Fibroblast of villous mesenchyme (primary cell): ENCODE measurements at regions not wholly inside any gene's neighbourhood (a gene's known extent, or its start where the extent isn't known, plus 50 kb on each side); places are given as distances from the start of the nearest gene placed in this dataset.

Source experiments
- DNase-seq: peaks from one replicate; pipeline ENCODE4 v3.0.0-alpha.2; 2010; ENCODE audit warnings: low read depth
- H3K4me3 ChIP-seq: 2 replicates; pipeline ENCODE4 v1.5.1; 2011; ENCODE audit warnings: low read depth, mild to moderate bottlenecking, low read length
- TF ChIP-seq, protein P1 (sequence below): IDR thresholded peaks from 2 replicates; pipeline ENCODE4 v1.5.1; 2012; ENCODE audit warnings: low read depth, mild to moderate bottlenecking, low read length; ENCODE audit not compliant: insufficient read depth

DNA sequence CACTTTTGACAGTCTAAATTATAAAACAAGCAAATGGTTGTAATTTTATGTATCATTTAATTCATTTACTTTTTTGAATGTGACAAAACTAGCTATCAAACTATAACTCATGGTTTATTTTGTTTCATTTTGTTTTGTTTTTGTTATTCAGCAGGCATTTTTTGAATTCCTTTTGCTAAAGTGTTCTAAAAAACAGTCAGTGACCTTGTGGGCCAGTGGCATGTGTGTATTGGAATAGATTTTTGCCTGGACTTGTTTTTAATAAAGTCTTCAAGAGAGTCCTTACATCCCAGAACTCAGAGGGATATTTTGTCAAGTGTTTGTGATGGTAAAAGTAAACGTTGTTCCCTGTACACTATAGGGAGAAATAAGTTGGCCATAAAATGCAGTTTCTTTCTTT is 369.7 kb upstream of the SYT1 start:
- H3K4me3 ChIP-seq, result no peak overlapping the region
- DNase-seq, result peak; percentile 49
- TF ChIP-seq, protein P1, sequence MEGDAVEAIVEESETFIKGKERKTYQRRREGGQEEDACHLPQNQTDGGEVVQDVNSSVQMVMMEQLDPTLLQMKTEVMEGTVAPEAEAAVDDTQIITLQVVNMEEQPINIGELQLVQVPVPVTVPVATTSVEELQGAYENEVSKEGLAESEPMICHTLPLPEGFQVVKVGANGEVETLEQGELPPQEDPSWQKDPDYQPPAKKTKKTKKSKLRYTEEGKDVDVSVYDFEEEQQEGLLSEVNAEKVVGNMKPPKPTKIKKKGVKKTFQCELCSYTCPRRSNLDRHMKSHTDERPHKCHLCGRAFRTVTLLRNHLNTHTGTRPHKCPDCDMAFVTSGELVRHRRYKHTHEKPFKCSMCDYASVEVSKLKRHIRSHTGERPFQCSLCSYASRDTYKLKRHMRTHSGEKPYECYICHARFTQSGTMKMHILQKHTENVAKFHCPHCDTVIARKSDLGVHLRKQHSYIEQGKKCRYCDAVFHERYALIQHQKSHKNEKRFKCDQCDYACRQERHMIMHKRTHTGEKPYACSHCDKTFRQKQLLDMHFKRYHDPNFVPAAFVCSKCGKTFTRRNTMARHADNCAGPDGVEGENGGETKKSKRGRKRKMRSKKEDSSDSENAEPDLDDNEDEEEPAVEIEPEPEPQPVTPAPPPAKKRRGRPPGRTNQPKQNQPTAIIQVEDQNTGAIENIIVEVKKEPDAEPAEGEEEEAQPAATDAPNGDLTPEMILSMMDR, result no peak

DNA sequence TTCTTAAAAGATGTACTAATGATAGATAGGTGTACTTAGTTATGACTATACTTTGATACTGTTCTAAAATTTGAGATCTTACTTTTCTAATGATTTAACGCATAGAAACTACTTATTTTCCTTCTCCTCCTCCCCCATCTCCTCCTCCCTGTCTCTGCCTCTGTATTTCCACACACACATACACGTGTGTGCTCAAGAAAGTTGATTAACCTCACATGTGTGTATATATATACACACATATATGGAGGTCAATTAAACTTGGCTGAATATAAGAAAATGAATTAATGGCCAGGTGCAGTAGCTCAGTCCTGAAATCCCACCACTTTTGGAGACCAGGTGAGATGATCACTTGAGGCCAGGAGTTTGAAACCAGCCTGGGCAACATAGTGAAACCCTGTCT is 362.7 kb upstream of the SYT1 start:
- TF ChIP-seq, protein P1, result no peak
- no peak overlapping the region for H3K4me3 ChIP-seq
- no peak for DNase-seq

DNA sequence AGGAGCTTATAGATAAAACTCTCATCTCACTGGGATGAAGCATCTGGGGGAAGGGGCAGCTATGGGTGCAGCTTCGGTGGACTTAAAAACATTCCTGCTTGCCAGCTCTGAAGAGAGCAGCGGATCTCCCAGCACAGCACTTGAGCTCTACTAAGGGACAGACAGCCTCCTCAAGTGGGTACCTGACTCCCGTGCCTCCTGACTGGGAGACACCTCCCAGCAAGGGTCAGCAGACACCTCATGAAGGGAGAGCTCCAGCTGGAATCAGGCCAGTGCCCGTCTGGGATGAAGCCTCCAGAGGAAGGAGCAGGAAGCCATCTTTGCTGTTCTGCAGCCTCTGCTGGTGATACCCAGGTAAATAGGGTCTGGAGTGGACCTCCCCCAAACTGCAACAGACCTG is 345.2 kb upstream of the SYT1 start:
- no peak overlapping the region for H3K4me3 ChIP-seq
- TF ChIP-seq, protein P1, result no peak
- DNase-seq, result no peak

DNA sequence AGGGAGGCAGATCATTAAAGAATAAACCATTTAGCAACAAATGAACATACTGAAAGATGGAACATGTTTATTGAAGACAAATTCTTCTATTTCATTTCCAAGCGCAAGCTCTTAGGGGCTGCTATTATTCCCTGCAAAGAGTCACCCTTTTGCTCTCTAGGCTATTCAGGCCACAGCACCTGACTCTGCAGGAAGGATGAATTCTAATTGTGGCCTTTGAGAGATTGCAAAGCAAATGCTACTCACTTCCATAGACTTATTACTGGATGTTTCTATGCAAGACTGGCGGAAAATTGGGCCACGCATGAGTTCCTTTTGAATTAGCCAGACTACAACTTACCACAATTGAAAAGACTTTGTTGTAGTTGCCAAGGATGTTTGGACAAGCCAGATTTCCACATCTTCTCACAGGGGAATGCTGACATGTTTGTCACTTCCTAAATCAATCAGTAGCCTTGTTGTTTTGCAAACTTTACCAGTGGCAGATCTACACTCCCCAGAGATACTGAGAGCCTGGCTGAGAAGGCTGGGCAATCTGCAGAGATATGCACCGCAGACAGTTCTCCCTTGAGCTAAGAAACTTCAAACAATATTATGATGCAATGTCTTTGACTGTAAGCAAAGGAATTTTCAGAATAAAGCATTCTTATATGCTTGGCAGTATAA is 334.3 kb upstream of the SYT1 start:
- DNase-seq, result peak; percentile 40
- TF ChIP-seq, protein P1, result no peak
- H3K4me3 ChIP-seq, result no peak overlapping the region

DNA sequence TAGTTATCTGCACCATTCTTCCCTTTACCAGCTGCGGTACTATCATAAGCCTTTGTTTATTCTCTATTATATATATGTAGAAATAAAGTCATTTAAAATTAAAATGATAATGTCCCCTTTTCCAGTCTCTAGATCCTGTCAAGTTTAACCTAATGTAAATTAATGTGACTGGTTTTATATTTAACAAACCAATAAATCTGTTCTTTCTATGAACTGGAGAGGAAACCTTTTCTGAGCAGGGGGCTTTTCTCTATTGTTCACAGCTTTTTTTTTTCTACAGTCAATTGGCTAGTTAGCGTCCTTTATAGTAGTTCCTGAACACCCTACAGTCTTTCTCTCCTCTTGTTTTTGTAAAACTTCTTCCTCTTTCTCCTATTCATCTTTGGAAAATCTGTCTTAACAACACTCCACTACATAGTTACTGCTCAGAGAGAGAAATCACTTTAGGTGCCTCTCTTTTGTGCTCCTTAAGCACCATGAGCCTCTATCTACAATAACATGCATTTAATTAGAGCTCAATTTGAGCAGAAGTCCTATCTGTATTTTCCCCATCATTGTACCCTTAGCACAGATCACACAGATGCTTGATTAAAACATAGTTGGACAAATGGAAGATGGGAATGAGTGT is 332.6 kb upstream of the SYT1 start:
- no peak overlapping the region for H3K4me3 ChIP-seq
- TF ChIP-seq, protein P1, result no peak
- DNase-seq, result no peak

DNA sequence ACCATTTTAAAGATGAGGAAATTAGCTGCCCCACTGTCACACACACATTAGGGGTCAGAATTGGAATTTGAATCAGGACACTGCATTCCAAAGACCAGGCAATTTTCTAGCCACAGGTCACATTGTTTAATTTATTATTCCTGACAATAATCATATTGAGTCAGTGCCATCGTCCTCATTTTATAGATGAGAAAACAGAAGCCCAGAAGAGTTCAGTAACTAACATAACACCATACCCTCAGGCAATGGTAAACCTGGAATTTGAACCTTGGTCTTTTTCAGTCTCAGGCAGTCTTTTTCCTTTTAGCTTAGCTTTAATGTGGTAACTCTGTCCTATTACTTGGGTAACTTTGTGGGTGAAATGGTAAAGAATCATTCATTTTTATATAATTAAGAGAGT is 330.3 kb upstream of the SYT1 start:
- TF ChIP-seq, protein P1, result no peak
- no peak for DNase-seq
- no peak overlapping the region for H3K4me3 ChIP-seq
